ENCODE measurements at regions not wholly inside any gene's neighbourhood (a gene's known extent, or its start where the extent isn't known, plus 50 kb on each side); places are given as distances from the start of the nearest gene placed in this dataset.

GRCh38 chr7:17520941-17521340 lies 222.5 kb downstream of the AHR start:
- H3K4me3 ChIP-seq = no peak overlapping the region
- ATAC-seq (replicated peaks in 6 of 8) = peak in 1 of 8 experiments; percentile 32
- H3K27ac ChIP-seq = no peak overlapping the region
- 20 to 100% (median 78%) methylated on average over 1 of the region's 1 CpG; no CpG with 5 or more reads in 1 of the 10 experiments for WGBS, 10 experiments
- in situ Hi-C loops (cut with MboI; ENCODE audit: low pct_unique_long_range_greater_than_20kb in 2 of 9, low sequenced_read_pairs in 9 of 9, unreplicated experiment in 9 of 9) = no loop called here
- H3K4me1 ChIP-seq (replicated peaks in 1 of 2) = no peaks in the 10 kb centered on the region

GRCh38 chr7:17521437-17521836 lies 223.0 kb downstream of the AHR start:
- no peak overlapping the region for H3K4me3 ChIP-seq
- peak in 2 of 8 experiments; percentile 30 to 53 for ATAC-seq (replicated peaks in 6 of 8)
- no peak overlapping the region for H3K27ac ChIP-seq
- in situ Hi-C loops (cut with MboI; ENCODE audit: low pct_unique_long_range_greater_than_20kb in 2 of 9, low sequenced_read_pairs in 9 of 9, unreplicated experiment in 9 of 9) = no loop called here
- 0 to 92% (median 74%) methylated on average over 1 to 2 of the region's 2 CpGs for WGBS, 10 experiments
- H3K4me1 ChIP-seq (replicated peaks in 1 of 2) = no peaks in the 10 kb centered on the region

- WGBS, 10 experiments = 46 to 77% (median 71%) methylated on average over 4 to 7 of the region's 7 CpGs; no CpG with 5 or more reads in 2 of the 10 experiments
- in situ Hi-C loops (cut with MboI; ENCODE audit: low pct_unique_long_range_greater_than_20kb in 2 of 9, low sequenced_read_pairs in 9 of 9, unreplicated experiment in 9 of 9) = no loop called here
- Histone ChIP-seq H3K4me1 (replicated peaks in 1 of 2) (no peaks in the 10 kb centered on the region), H3K27ac (no peak overlapping the region), H3K4me3 (no peak overlapping the region)
- ATAC-seq (replicated peaks in 6 of 8) = no peak
Observed at GRCh38 chr7:17523813-17524739, 225.6 kb downstream of the AHR start.

- 58 to 100% (median 83%) methylated on average over 1 to 3 of the region's 3 CpGs for WGBS, 10 experiments
- H3K4me1 ChIP-seq (replicated peaks in 1 of 2) = no peaks in the 10 kb centered on the region
- no peak overlapping the region for H3K27ac ChIP-seq
- in situ Hi-C loops (cut with MboI; ENCODE audit: low pct_unique_long_range_greater_than_20kb in 2 of 9, low sequenced_read_pairs in 9 of 9, unreplicated experiment in 9 of 9) = loop anchor here in 1 of 9 experiments (5.0 kb wide), 1 partner anchor 222 kb away; no protein-coding TSS in a partner anchor
- H3K4me3 ChIP-seq = no peak overlapping the region
- ATAC-seq (replicated peaks in 6 of 8) = no peak
Observed at GRCh38 chr7:17524746-17525145, 226.3 kb downstream of the AHR start.

DNA sequence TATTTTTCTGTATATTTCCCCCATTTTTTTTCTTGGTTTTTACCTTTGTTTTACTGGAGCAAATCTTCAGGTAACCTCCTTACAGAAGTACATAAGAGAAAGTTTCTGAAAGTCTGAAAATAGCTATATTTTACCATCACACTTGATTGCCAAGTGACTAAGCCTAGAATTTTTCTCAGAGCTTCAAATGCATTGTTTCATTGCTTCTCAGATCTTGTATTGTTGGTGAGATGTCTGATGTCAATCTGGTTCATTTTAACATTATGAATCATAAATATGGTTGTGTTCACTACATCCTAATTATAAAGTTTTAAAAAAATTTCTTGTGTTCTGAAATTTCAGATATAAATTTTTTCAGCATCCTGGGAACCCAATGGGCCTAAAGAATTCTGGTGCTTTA lies 228.2 kb downstream of the AHR start:
- H3K27ac ChIP-seq = no peak overlapping the region
- in situ Hi-C loops (cut with MboI; ENCODE audit: low pct_unique_long_range_greater_than_20kb in 2 of 9, low sequenced_read_pairs in 9 of 9, unreplicated experiment in 9 of 9) = loop anchor here in 1 of 9 experiments (5.0 kb wide), 1 partner anchor 224 kb away; no protein-coding TSS in a partner anchor
- ATAC-seq (replicated peaks in 6 of 8) = no peak
- no peaks in the 10 kb centered on the region for H3K4me1 ChIP-seq (replicated peaks in 1 of 2)
- no peak overlapping the region for H3K4me3 ChIP-seq

DNA sequence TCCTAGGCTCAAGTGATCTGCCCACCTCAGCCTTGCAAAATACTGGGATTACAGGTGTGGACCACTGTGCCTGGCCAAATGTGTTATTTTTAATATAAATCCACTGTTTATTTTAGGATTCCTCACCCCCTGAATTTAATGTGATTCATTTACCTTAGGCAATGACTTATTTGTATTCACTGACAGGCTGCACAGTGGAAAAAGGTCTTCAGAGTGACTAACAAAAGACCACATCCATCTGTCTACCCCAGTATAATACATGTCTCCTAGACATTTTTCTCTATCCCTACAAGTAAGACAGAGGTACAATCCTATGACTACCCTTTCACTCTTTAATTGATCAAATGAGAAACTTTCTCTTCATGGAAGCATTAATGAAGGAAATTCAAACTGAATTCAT lies 230.2 kb downstream of the AHR start:
- ATAC-seq (replicated peaks in 6 of 8) = no peak
- no peak overlapping the region for H3K27ac ChIP-seq
- H3K4me1 ChIP-seq (replicated peaks in 1 of 2) = no peaks in the 10 kb centered on the region
- no peak overlapping the region for H3K4me3 ChIP-seq
- in situ Hi-C loops (cut with MboI; ENCODE audit: low pct_unique_long_range_greater_than_20kb in 2 of 9, low sequenced_read_pairs in 9 of 9, unreplicated experiment in 9 of 9) = loop anchor here in 1 of 9 experiments (5.0 kb wide), 1 partner anchor 226 kb away; no protein-coding TSS in a partner anchor

GRCh38 chr7:17530244-17530643 lies 231.8 kb downstream of the AHR start:
- Histone ChIP-seq H3K4me3 (no peak overlapping the region), H3K27ac (no peak overlapping the region), H3K4me1 (replicated peaks in 1 of 2) (no peaks in the 10 kb centered on the region)
- WGBS, 10 experiments = 40 to 100% (median 63%) methylated on average over 1 to 2 of the region's 2 CpGs; no CpG with 5 or more reads in 1 of the 10 experiments
- in situ Hi-C loops (cut with MboI; ENCODE audit: low pct_unique_long_range_greater_than_20kb in 2 of 9, low sequenced_read_pairs in 9 of 9, unreplicated experiment in 9 of 9) = no loop called here
- peak in 1 of 8 experiments; percentile 65 for ATAC-seq (replicated peaks in 6 of 8)

- Histone ChIP-seq H3K4me1 (replicated peaks in 1 of 2) (no peaks in the 10 kb centered on the region), H3K4me3 (no peak overlapping the region), H3K27ac (no peak overlapping the region)
- peak in 1 of 8 experiments; percentile 51 for ATAC-seq (replicated peaks in 6 of 8)
- in situ Hi-C loops (cut with MboI; ENCODE audit: low pct_unique_long_range_greater_than_20kb in 2 of 9, low sequenced_read_pairs in 9 of 9, unreplicated experiment in 9 of 9) = no loop called here
- WGBS, 10 experiments = 62 to 86% (median 73%) methylated on average over 2 to 5 of the region's 5 CpGs; no CpG with 5 or more reads in 1 of the 10 experiments
Observed at GRCh38 chr7:17530741-17531421, 232.4 kb downstream of the AHR start.

- no peak overlapping the region for H3K27ac ChIP-seq
- no peaks in the 10 kb centered on the region for H3K4me1 ChIP-seq (replicated peaks in 1 of 2)
- WGBS, 10 experiments = 43 to 100% (median 82%) methylated on average over 1 of the region's 2 CpGs; no CpG with 5 or more reads in 4 of the 10 experiments
- no peak overlapping the region for H3K4me3 ChIP-seq
- in situ Hi-C loops (cut with MboI; ENCODE audit: low pct_unique_long_range_greater_than_20kb in 2 of 9, low sequenced_read_pairs in 9 of 9, unreplicated experiment in 9 of 9) = no loop called here
- ATAC-seq (replicated peaks in 6 of 8) = peak in 3 of 8 experiments; percentile 33 to 62 (median 39)
Observed at GRCh38 chr7:17532861-17533404, 234.5 kb downstream of the AHR start.

DNA sequence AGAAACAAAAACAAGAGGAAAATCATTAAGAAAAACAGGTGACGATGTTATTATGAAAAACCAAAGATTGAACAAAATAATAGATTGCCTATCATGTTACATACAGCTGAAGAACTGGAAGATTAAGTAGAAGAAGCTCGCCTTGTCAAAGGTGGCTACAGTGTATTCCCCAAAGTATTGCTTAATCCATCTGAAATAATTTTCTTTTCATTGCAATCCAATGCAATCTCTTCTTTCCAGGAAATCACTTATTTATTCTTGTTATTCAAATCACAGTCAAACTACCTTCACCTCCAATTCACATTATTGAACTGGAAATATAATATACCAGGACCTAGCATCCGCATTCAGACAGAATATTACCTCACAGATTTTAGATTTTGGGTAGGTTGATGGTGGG lies 235.9 kb downstream of the AHR start:
- ATAC-seq (replicated peaks in 6 of 8) = no peak
- Histone ChIP-seq H3K27ac (no peak overlapping the region), H3K4me1 (replicated peaks in 1 of 2) (no peaks in the 10 kb centered on the region), H3K4me3 (no peak overlapping the region)
- WGBS, 10 experiments = 57 to 100% (median 76%) methylated on average over 2 to 3 of the region's 3 CpGs
- in situ Hi-C loops (cut with MboI; ENCODE audit: low pct_unique_long_range_greater_than_20kb in 2 of 9, low sequenced_read_pairs in 9 of 9, unreplicated experiment in 9 of 9) = no loop called here

DNA sequence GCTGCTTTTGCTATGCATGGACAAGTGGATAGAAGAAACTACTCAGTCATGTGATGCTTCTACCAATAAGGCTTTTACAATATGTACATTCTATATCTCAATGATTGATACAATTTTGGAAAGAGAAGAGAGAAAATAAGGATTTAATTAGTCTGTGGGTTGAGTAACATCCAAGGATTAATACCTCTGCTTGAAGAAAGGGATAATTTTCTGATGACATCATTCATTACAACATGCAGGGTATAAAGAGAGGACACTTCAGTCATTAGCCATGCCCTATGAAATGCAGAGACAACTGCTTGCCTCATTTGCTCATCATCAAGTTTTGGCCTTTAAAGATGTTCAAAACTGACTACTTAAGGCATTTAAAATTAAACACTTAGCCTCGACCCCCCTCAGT lies 237.3 kb downstream of the AHR start:
- H3K4me1 ChIP-seq (replicated peaks in 1 of 2) = no peaks in the 10 kb centered on the region
- WGBS, 10 experiments = 0 to 43% (median 33%) methylated on average over 1 of the region's 1 CpG; no CpG with 5 or more reads in 5 of the 10 experiments
- ATAC-seq (replicated peaks in 6 of 8) = peak in 4 of 8 experiments; percentile 22 to 48 (median 30)
- in situ Hi-C loops (cut with MboI; ENCODE audit: low pct_unique_long_range_greater_than_20kb in 2 of 9, low sequenced_read_pairs in 9 of 9, unreplicated experiment in 9 of 9) = no loop called here
- H3K4me3 ChIP-seq = no peak overlapping the region
- H3K27ac ChIP-seq = no peak overlapping the region

GRCh38 chr7:17544401-17544800 lies 245.9 kb downstream of the AHR start:
- in situ Hi-C loops (cut with MboI; ENCODE audit: low pct_unique_long_range_greater_than_20kb in 2 of 9, low sequenced_read_pairs in 9 of 9, unreplicated experiment in 9 of 9) = no loop called here
- H3K27ac ChIP-seq = no peak overlapping the region
- no peak overlapping the region for H3K4me3 ChIP-seq
- ATAC-seq (replicated peaks in 6 of 8) = no peak
- peaks cover 4 to 5% of the 10 kb centered on the region in 2 donors for H3K4me1 ChIP-seq (replicated peaks in 1 of 2)
- 86 to 100% (median 100%) methylated on average over 1 to 2 of the region's 2 CpGs; no CpG with 5 or more reads in 1 of the 10 experiments for WGBS, 10 experiments

GRCh38 chr7:17545348-17545747 lies 246.9 kb downstream of the AHR start:
- in situ Hi-C loops (cut with MboI; ENCODE audit: low pct_unique_long_range_greater_than_20kb in 2 of 9, low sequenced_read_pairs in 9 of 9, unreplicated experiment in 9 of 9) = no loop called here
- peaks cover 4 to 5% of the 10 kb centered on the region in 2 donors for H3K4me1 ChIP-seq (replicated peaks in 1 of 2)
- ATAC-seq (replicated peaks in 6 of 8) = no peak
- H3K4me3 ChIP-seq = no peak overlapping the region
- no peak overlapping the region for H3K27ac ChIP-seq
